Psoas muscle (tissue), 7 donors: ENCODE measurements at regions not wholly inside any gene's neighbourhood (a gene's known extent, or its start where the extent isn't known, plus 50 kb on each side); places are given as distances from the start of the nearest gene placed in this dataset.

ENCODE experiments used
- ATAC-seq, 4 donors: fragments of 200-7000 bp; cut with Tn5 transposase; one replicate each; pipeline ENCODE4 v1.9.1; 2020; ENCODE audit warnings: moderate library complexity in 3 of 4, mild to moderate bottlenecking in 2 of 4
- DNase-seq, 2 donors: peaks; one replicate each; pipeline ENCODE4 v3.0.0-alpha.2; 2020
- H3K27ac ChIP-seq: fragments of 200-600 bp; one replicate; pipeline ENCODE4 v1.8.0; 2022
- H3K27me3 ChIP-seq, 3 donors: fragments of 200-600 bp in 1 of 3; one replicate each; pipeline versions ENCODE4 v1.6.1 to v1.8.0; 2013 to 2022; ENCODE audit warnings: low read length in 2 of 3, mild to moderate bottlenecking in 2 of 3, moderate library complexity in 1 of 3; ENCODE audit not compliant: insufficient read depth in 3 of 3
- H3K36me3 ChIP-seq, 2 donors: fragments of 200-600 bp in 1 of 2; one replicate each; pipeline versions ENCODE4 v1.6.1 to v1.8.0; 2013 to 2022; ENCODE audit warnings: low read depth in 1 of 2, mild to moderate bottlenecking in 1 of 2, moderate library complexity in 1 of 2; ENCODE audit not compliant: insufficient read depth in 1 of 2
- H3K4me1 ChIP-seq: fragments of 200-600 bp; one replicate; pipeline ENCODE4 v1.8.0; 2022
- H3K4me3 ChIP-seq: fragments of 200-600 bp; one replicate; pipeline ENCODE4 v1.8.0; 2022; ENCODE audit warnings: mild to moderate bottlenecking
- H3K9me3 ChIP-seq: fragments of 200-600 bp; one replicate; pipeline ENCODE4 v1.8.0; 2022
- CTCF ChIP-seq: fragments of 200-600 bp; IDR thresholded peaks from one replicate; pipeline ENCODE4 v1.8.0; 2022; ENCODE audit warnings: antibody characterized with exemption
- WGBS, 3 donors: extraction: QIAGEN DNeasy Blood & Tissue Kit; methylation state at CpG; one replicate each; pipeline versions ENCODE4 v1.1.6 to v1.1.7; 2013; 5-methylcytosine and 5-hydroxymethylcytosine counted together
- intact Hi-C, 2 donors: fragments of 100-400 bp; cut with DNase I; formaldehyde crosslinking; loops; one replicate each; pipeline versions ENCODE4 v1.11.0 to v1.14.2; 2022
- donor health status: healthy with polysubstance abuse.
- donor health status: DM: no; HTN: no; CAD: no; lungs with moderate emphysema.
- donor health status: Bipolar disorder and iron deficiency.
- donor health status: healthy.
- donor health status: DM: yes; HTN: yes; CAD: no.
- donor health status: DM: no; HTN: no; CAD: no.
- donor health status: DM: yes; HTN: yes; CAD: no.

GRCh38 chr6:19002976-19003560 is 615.9 kb downstream of the RNF144B start:
- no peak for TF ChIP-seq CTCF
- intact Hi-C loops: no loop called here
- ATAC-seq: no peak
- WGBS, 3 donors: 34 to 47% (median 35%) methylated on average over 1 of the region's 1 CpG
- DNase-seq: no peak
- Histone ChIP-seq H3K4me3 (no peak overlapping the region), H3K9me3 (no peaks in the 10 kb centered on the region), H3K27me3 (no peaks in the 10 kb centered on the region), H3K4me1 (no peaks in the 10 kb centered on the region), H3K36me3 (no peaks in the 10 kb centered on the region), H3K27ac (no peak overlapping the region)

- intact Hi-C loops: no loop called here
- Histone ChIP-seq H3K9me3 (no peaks in the 10 kb centered on the region), H3K4me3 (no peak overlapping the region), H3K27ac (no peak overlapping the region), H3K4me1 (no peaks in the 10 kb centered on the region), H3K36me3 (no peaks in the 10 kb centered on the region), H3K27me3 (no peaks in the 10 kb centered on the region)
- TF ChIP-seq CTCF: no peak
- ATAC-seq: no peak
- WGBS, 3 donors: 80 to 87% (median 80%) methylated on average over 4 of the region's 4 CpGs
- no peak for DNase-seq
Observed at GRCh38 chr6:19004176-19004575, 617.0 kb downstream of the RNF144B start.

- 33 to 50% (median 37%) methylated on average over 3 of the region's 3 CpGs for WGBS, 3 donors
- Histone ChIP-seq H3K4me1 (no peaks in the 10 kb centered on the region), H3K27me3 (no peaks in the 10 kb centered on the region), H3K27ac (no peak overlapping the region), H3K36me3 (no peaks in the 10 kb centered on the region), H3K9me3 (no peaks in the 10 kb centered on the region), H3K4me3 (no peak overlapping the region)
- DNase-seq: no peak
- no peak for ATAC-seq
- no peak for TF ChIP-seq CTCF
- intact Hi-C loops: no loop called here
Observed at GRCh38 chr6:19009769-19010168, 622.6 kb downstream of the RNF144B start.

GRCh38 chr6:19013026-19013705 is 626.0 kb downstream of the RNF144B start:
- TF ChIP-seq CTCF: no peak
- intact Hi-C loops: no loop called here
- Histone ChIP-seq H3K27ac (no peak overlapping the region), H3K36me3 (no peaks in the 10 kb centered on the region), H3K27me3 (no peaks in the 10 kb centered on the region), H3K9me3 (no peaks in the 10 kb centered on the region), H3K4me3 (no peak overlapping the region), H3K4me1 (no peaks in the 10 kb centered on the region)
- ATAC-seq: no peak
- WGBS, 3 donors: 80 to 86% (median 84%) methylated on average over 4 of the region's 4 CpGs
- no peak for DNase-seq

DNA sequence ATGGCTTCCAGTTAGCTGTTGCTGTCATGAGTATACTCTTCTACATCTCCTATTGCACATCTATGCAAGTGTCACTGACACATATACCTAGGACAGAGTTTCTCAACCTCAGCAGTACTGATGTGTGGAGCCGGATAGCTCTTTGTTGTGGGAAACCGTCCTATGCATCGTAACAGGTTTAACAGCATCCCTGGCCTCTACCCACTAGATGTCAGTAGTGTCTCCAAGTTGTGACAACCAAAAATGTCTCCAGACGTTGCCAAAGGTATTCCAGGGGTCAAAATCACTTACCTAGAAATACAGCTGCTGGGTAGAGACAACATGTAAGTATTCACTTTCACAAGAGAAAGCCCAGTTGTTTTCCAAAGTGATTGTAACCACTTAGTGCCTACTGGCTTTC is 637.6 kb downstream of the RNF144B start:
- no peak for DNase-seq
- no peak for ATAC-seq
- Histone ChIP-seq H3K4me1 (no peaks in the 10 kb centered on the region), H3K9me3 (no peaks in the 10 kb centered on the region), H3K27me3 (no peaks in the 10 kb centered on the region), H3K36me3 (no peaks in the 10 kb centered on the region), H3K4me3 (no peak overlapping the region), H3K27ac (no peak overlapping the region)
- intact Hi-C loops: no loop called here
- 29 to 39% (median 35%) methylated on average over 4 of the region's 4 CpGs for WGBS, 3 donors
- peak; percentile 10 for TF ChIP-seq CTCF
